GM23338 (cell line): ENCODE measurements at regions not wholly inside any gene's neighbourhood (a gene's known extent, or its start where the extent isn't known, plus 50 kb on each side); places are given as distances from the start of the nearest gene placed in this dataset.
"Not testable (repeated sequence)": the region's sequence is repeated elsewhere in the genome, so short reads cannot be mapped to it uniquely, and the experiment has no call there.

Experiments
- CREB1 ChIP-seq: fragments of 250-450 bp; sonication (Bioruptor Pico); IDR thresholded peaks from 2 replicates; pipeline ENCODE4 v1.5.0; 2020; ENCODE audit warnings: low read depth, mild to moderate bottlenecking, moderate library complexity
- CTCF ChIP-seq, 2 experiments: fragments of 200-600 bp in 1 of 2; sonication (generic) in 1 of 2; conservative IDR thresholded peaks; 2 replicates each; pipeline versions ENCODE4 v1.5.1 to v1.6.1; 2016 to 2017; ENCODE audit warnings: antibody characterized with exemption in 2 of 2, low read depth in 2 of 2, mild to moderate bottlenecking in 2 of 2, moderate library complexity in 1 of 2
- ETS1 ChIP-seq: IDR thresholded peaks from 2 replicates; pipeline ENCODE4 v1.6.1; 2016; ENCODE audit warnings: antibody characterized with exemption
- EZH2 ChIP-seq: fragments of 200-600 bp; sonication (generic); IDR thresholded peaks from one replicate; pipeline ENCODE4 v1.8.0; 2017; ENCODE audit warnings: antibody characterized with exemption, mild to moderate bottlenecking, low read depth; ENCODE audit not compliant: unreplicated experiment
- EZH2phosphoT487 ChIP-seq: fragments of 200-600 bp; sonication (generic); IDR thresholded peaks from one replicate; pipeline ENCODE4 v1.8.1; 2018; ENCODE audit warnings: antibody characterized with exemption; ENCODE audit not compliant: unreplicated experiment
- JUNB ChIP-seq: IDR thresholded peaks from one replicate; pipeline ENCODE4 v1.6.1; 2016; ENCODE audit warnings: antibody characterized with exemption; ENCODE audit not compliant: unreplicated experiment
- POLR2AphosphoS5 ChIP-seq: IDR thresholded peaks from 2 replicates; pipeline ENCODE4 v1.6.1; 2016; ENCODE audit warnings: antibody characterized with exemption, low read depth
- REST ChIP-seq: IDR thresholded peaks from one replicate; pipeline ENCODE4 v1.6.1; 2018; ENCODE audit warnings: antibody characterized with exemption; ENCODE audit not compliant: unreplicated experiment
- STAT1 ChIP-seq: IDR thresholded peaks from one replicate; pipeline ENCODE4 v1.6.1; 2016; ENCODE audit warnings: antibody characterized with exemption; ENCODE audit not compliant: unreplicated experiment
- ZNF462 ChIP-seq: fragments of 250-450 bp; sonication (Bioruptor Pico); IDR thresholded peaks from 2 replicates; pipeline ENCODE4 v1.5.0; 2020; ENCODE audit warnings: mild to moderate bottlenecking, moderate library complexity

GRCh38 chr4:159715180-159715579 lies 612.3 kb downstream of the RAPGEF2 start:
- TF ChIP-seq CTCF (conservative IDR thresholded peaks at IDR 0.05; ENCODE audit: low read depth in 2 of 2); POLR2AphosphoS5; EZH2; ZNF462; REST; ETS1; EZH2phosphoT487; CREB1; JUNB; STAT1: not testable (repeated sequence)
